ENCODE measurements at regions not wholly inside any gene's neighbourhood (a gene's known extent, or its start where the extent isn't known, plus 50 kb on each side); places are given as distances from the start of the nearest gene placed in this dataset.
"Not testable (repeated sequence)": the region's sequence is repeated elsewhere in the genome, so short reads cannot be mapped to it uniquely, and the experiment has no call there.

- Histone ChIP-seq H3K4me1 (replicated peaks) (no peaks in the 10 kb centered on the region), H3K4me3 (no peak overlapping the region), H3K36me3 (no peaks in the 10 kb centered on the region), H3K9me3 (replicated peaks) (no peaks in the 10 kb centered on the region), H3K27ac (no peak overlapping the region), H3K27me3 (replicated peaks) (no peaks in the 10 kb centered on the region)
- DNase-seq (ENCODE audit: low read depth in 1 of 2, low spot score in 2 of 2): no peak
These were observed 428.1 kb downstream of the TAFA4 start for GRCh38 chr3:68504201-68504600.

DNA sequence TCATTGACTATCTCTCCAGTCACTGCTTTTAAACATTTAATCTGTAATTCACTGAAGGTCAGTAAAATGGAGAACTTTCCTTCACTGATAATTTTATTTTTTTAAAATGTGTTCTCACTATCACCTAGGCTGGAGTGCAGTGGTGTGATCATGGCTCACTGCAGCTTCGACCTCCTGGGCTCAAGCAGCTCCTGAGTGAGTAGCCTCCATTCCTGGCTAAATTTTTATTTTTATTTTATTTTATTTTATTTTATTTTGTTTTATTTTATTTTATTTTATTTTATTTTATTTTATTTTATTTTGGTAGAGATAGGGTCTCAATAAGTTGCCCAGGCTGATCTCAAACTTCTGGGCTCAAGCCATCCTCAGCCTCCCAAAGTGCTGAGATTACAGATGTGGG is 446.5 kb downstream of the TAFA4 start:
- H3K27me3 ChIP-seq (replicated peaks); DNase-seq (ENCODE audit: low read depth in 1 of 2, low spot score in 2 of 2); H3K4me1 ChIP-seq (replicated peaks): not testable (repeated sequence)

DNA sequence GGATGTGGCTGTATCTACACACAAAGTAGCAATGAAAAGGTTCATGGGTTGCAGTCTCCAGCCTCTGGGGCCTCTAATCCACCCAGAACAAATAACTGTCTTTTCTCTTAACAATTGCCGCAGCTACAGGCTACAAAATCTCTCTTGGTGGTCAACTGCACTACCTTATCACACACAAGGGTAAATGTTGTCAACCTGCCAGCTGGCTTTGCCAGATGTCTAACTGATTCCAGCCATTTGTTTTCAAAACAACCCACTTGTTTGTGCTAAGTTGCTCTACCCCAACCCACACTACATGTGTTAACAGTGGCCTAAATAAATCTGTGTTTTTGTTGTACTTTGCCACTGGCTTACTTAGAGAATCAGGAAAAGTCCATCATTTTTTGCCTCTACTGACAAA is 447.3 kb downstream of the TAFA4 start:
- Histone ChIP-seq H3K27me3 (replicated peaks) (no peaks in the 10 kb centered on the region), H3K9me3 (replicated peaks) (no peaks in the 10 kb centered on the region), H3K36me3 (no peaks in the 10 kb centered on the region), H3K27ac (no peak overlapping the region), H3K4me1 (replicated peaks) (no peaks in the 10 kb centered on the region), H3K4me3 (no peak overlapping the region)
- DNase-seq (ENCODE audit: low read depth in 1 of 2, low spot score in 2 of 2): no peak

More for the DNA sequence above, 446.5 kb downstream of the TAFA4 start:
- not testable (repeated sequence) for H3K4me3 ChIP-seq; H3K36me3 ChIP-seq; H3K9me3 ChIP-seq (replicated peaks); H3K27ac ChIP-seq

DNA sequence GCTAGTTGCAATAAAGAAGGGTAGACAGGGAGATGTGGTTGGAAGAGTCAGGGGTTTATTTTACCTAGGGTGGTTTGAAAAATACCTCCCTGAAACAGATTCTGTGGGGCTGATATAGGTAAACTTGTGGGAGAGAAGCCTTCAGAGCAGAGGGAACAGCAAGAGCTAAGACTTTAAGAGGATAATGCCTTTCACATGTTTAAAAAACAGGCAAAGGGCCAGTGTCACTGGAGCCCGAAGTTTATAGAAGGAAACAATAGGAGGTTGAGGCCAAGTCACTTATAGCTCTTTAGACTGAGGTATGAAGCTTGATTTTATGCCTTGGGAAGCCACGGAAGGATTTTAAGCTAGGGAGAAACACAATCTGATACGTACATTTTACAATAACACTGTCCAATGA is 448.7 kb downstream of the TAFA4 start:
- Histone ChIP-seq H3K4me1 (replicated peaks) (no peaks in the 10 kb centered on the region), H3K4me3 (no peak overlapping the region), H3K27me3 (replicated peaks) (no peaks in the 10 kb centered on the region), H3K36me3 (no peaks in the 10 kb centered on the region), H3K27ac (no peak overlapping the region), H3K9me3 (replicated peaks) (no peaks in the 10 kb centered on the region)
- DNase-seq (ENCODE audit: low read depth in 1 of 2, low spot score in 2 of 2): no peak

DNA sequence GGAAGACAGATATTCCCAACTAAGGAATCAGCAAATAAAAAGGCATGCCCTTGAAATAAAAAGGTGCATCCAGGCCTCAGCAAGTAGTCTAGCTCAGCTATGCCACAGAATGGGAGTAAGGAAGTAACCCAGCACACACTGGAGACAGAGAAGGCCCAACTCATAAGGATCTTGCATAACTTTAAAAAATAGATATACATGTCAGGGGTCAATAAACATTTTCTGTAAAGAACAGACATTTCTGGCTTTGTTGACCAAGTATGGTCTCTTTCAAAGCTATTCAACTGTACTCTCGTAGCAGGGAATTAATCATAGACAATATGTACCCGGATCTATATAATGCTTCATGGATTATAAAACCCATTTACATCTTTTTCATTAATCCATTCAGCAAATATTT is 449.3 kb downstream of the TAFA4 start:
- DNase-seq (ENCODE audit: low read depth in 1 of 2, low spot score in 2 of 2): no peak
- no peaks in the 10 kb centered on the region for H3K36me3 ChIP-seq
- H3K27ac ChIP-seq: no peak overlapping the region
- H3K4me3 ChIP-seq: no peak overlapping the region
- no peaks in the 10 kb centered on the region for H3K27me3 ChIP-seq (replicated peaks)
- H3K4me1 ChIP-seq (replicated peaks): no peaks in the 10 kb centered on the region
- no peaks in the 10 kb centered on the region for H3K9me3 ChIP-seq (replicated peaks)

GRCh38 chr3:68482565-68482964 is 449.8 kb downstream of the TAFA4 start:
- Histone ChIP-seq H3K4me1 (replicated peaks) (no peaks in the 10 kb centered on the region), H3K4me3 (no peak overlapping the region), H3K36me3 (no peaks in the 10 kb centered on the region), H3K9me3 (replicated peaks) (no peaks in the 10 kb centered on the region), H3K27me3 (replicated peaks) (no peaks in the 10 kb centered on the region), H3K27ac (no peak overlapping the region)
- no peak for DNase-seq (ENCODE audit: low read depth in 1 of 2, low spot score in 2 of 2)

DNA sequence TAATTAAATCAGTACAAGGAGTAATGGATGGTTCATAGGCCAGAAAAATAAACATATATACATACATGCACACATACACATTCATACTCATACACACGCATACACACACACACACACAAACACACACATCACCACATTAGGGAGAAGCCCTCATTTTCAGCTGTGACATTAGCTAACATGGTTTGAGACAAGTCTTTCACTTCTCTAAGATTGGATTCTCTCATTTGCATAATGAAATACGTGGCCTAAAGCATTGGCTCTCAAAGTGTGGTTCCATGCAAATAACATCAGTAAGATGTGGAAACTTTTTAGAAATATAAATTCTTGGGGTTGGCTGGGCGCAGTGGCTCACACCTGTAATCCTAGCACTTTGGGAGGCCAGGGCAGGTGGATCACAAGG is 452.6 kb downstream of the TAFA4 start:
- DNase-seq (ENCODE audit: low read depth in 1 of 2, low spot score in 2 of 2): no peak
- Histone ChIP-seq H3K4me1 (replicated peaks) (no peaks in the 10 kb centered on the region), H3K27ac (no peak overlapping the region), H3K27me3 (replicated peaks) (no peaks in the 10 kb centered on the region), H3K4me3 (no peak overlapping the region), H3K9me3 (replicated peaks) (no peaks in the 10 kb centered on the region), H3K36me3 (no peaks in the 10 kb centered on the region)

DNA sequence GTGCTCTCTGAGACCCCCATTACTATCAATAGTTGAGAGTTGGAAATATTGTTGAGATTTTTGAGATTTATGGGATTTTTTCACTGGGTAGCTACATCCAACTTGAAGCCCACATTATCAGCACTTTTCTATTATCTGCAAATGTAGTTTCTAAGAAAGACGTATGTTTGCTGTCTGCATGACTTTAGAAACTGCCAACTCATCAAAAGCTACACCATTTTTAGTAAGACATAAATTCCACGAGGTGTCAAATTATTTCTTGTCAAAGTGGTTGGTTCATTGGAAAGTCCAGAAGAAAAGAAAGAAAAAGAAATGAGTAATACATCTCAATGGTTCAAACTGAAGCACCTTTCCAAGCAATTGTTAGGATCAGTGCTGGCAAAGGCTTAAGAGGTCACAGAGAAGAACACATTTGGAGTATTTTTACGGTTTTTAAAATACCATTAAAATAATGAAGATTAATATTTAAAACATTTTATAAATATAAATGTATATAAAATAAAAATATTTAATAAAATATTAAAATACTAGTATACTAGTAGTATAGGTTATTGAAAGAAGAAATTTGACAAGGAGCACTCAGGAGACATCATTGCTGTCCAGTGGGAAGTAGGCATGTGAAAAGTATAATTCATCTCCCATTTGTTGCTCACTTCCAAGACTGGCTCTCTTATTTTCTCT is 463.5 kb downstream of the TAFA4 start:
- Histone ChIP-seq H3K4me3 (no peak overlapping the region), H3K36me3 (no peaks in the 10 kb centered on the region), H3K4me1 (replicated peaks) (no peaks in the 10 kb centered on the region), H3K27ac (no peak overlapping the region), H3K9me3 (replicated peaks) (no peaks in the 10 kb centered on the region), H3K27me3 (replicated peaks) (no peaks in the 10 kb centered on the region)
- no peak for DNase-seq (ENCODE audit: low read depth in 1 of 2, low spot score in 2 of 2)

GRCh38 chr3:68467465-68467864 is 464.9 kb downstream of the TAFA4 start:
- H3K36me3 ChIP-seq: no peaks in the 10 kb centered on the region

GRCh38 chr3:68458581-68458980 is 473.8 kb downstream of the TAFA4 start:
- H3K36me3 ChIP-seq: no peaks in the 10 kb centered on the region
- H3K9me3 ChIP-seq (replicated peaks): no peaks in the 10 kb centered on the region
- no peaks in the 10 kb centered on the region for H3K27me3 ChIP-seq (replicated peaks)
- no peak for DNase-seq (ENCODE audit: low read depth in 1 of 2, low spot score in 2 of 2)
- H3K4me1 ChIP-seq (replicated peaks): no peaks in the 10 kb centered on the region
- no peak overlapping the region for H3K27ac ChIP-seq
- H3K4me3 ChIP-seq: no peak overlapping the region

More at GRCh38 chr3:68467465-68467864, 464.9 kb downstream of the TAFA4 start:
- no peaks in the 10 kb centered on the region for H3K4me1 ChIP-seq (replicated peaks)
- H3K9me3 ChIP-seq (replicated peaks): no peaks in the 10 kb centered on the region
- no peaks in the 10 kb centered on the region for H3K27me3 ChIP-seq (replicated peaks)
- DNase-seq (ENCODE audit: low read depth in 1 of 2, low spot score in 2 of 2): no peak
- H3K27ac ChIP-seq: no peak overlapping the region
- H3K4me3 ChIP-seq: no peak overlapping the region

- H3K4me3 ChIP-seq: no peak overlapping the region
- no peaks in the 10 kb centered on the region for H3K9me3 ChIP-seq (replicated peaks)
- no peaks in the 10 kb centered on the region for H3K27me3 ChIP-seq (replicated peaks)
- DNase-seq (ENCODE audit: low read depth in 1 of 2, low spot score in 2 of 2): no peak
- no peaks in the 10 kb centered on the region for H3K36me3 ChIP-seq
- no peak overlapping the region for H3K27ac ChIP-seq
- no peaks in the 10 kb centered on the region for H3K4me1 ChIP-seq (replicated peaks)
These were observed 483.6 kb downstream of the TAFA4 start for GRCh38 chr3:68448510-68449383.

GRCh38 chr3:68447885-68448284 is 484.5 kb downstream of the TAFA4 start:
- Histone ChIP-seq H3K36me3 (no peaks in the 10 kb centered on the region), H3K4me3 (no peak overlapping the region), H3K27ac (no peak overlapping the region), H3K27me3 (replicated peaks) (no peaks in the 10 kb centered on the region), H3K4me1 (replicated peaks) (no peaks in the 10 kb centered on the region), H3K9me3 (replicated peaks) (no peaks in the 10 kb centered on the region)
- no peak for DNase-seq (ENCODE audit: low read depth in 1 of 2, low spot score in 2 of 2)

- H3K27ac ChIP-seq: no peak overlapping the region
- no peak overlapping the region for H3K4me3 ChIP-seq
- H3K27me3 ChIP-seq (replicated peaks): no peaks in the 10 kb centered on the region
- no peaks in the 10 kb centered on the region for H3K36me3 ChIP-seq
- no peaks in the 10 kb centered on the region for H3K9me3 ChIP-seq (replicated peaks)
- DNase-seq (ENCODE audit: low read depth in 1 of 2, low spot score in 2 of 2): no peak
- no peaks in the 10 kb centered on the region for H3K4me1 ChIP-seq (replicated peaks)
These were observed 491.3 kb downstream of the TAFA4 start for GRCh38 chr3:68441054-68441453.

DNA sequence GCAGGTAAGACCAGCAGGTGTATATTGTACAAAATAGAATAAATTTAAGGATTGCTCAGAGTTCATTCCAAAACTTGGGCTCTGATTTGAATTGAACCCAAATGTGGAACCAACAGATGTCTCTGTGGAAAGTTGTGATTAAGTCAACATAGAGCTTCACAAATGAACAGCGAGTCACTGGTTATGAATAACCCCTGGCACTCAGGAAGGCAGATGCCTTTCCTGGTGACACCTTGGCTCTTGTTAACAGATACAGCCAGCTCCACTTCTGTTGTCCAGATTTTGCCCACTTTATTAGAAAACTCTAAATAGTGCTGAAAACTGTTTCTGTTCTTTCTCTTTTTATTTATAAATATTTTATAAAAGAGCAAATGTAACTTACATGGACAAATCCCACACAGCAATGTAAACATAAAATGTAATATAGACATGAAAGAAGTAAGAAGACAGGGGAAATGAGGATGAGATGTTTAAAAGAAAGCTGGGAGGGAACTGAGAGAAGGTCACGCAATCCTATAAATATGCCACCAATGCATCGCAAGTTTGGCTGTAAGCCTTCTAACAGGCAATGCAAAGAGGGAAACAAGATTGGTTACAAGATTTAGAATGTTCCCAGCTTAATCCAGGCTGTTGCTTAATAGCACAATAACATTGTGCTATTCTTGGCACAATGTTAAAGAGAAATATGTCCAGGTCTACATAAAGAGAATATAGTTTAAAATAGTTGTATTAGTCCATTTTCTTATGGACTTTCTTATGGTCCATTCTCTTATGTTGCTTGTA is 495.5 kb downstream of the TAFA4 start:
- Histone ChIP-seq H3K4me1 (replicated peaks) (no peaks in the 10 kb centered on the region), H3K4me3 (no peak overlapping the region), H3K9me3 (replicated peaks) (no peaks in the 10 kb centered on the region), H3K27me3 (replicated peaks) (no peaks in the 10 kb centered on the region; the same call in 1 of the 2 replicates), H3K27ac (no peak overlapping the region), H3K36me3 (no peaks in the 10 kb centered on the region)
- no peak for DNase-seq (ENCODE audit: low read depth in 1 of 2, low spot score in 2 of 2)

All from SJSA1 (cell line).